PC-9 (cell line): ENCODE measurements at regions not wholly inside any gene's neighbourhood (a gene's known extent, or its start where the extent isn't known, plus 50 kb on each side); places are given as distances from the start of the nearest gene placed in this dataset.

Experiments used
- BruUV-seq: library from RNA; stranded (reverse); fragments of 400-500 nt; replicated peaks from 2 replicates; lab custom pipeline; 2021; lab: Mats Ljungman, UMichigan
- CTCF ChIA-PET: fragments of 300-600 bp; sonication (Branson Sonifier 250); formaldehyde crosslinking; loops from one replicate; lab custom pipeline; 2022; ENCODE audit warnings: antibody characterized with exemption; lab: Charles Lee
- POLR2A ChIA-PET: fragments of 300-600 bp; sonication (Branson Sonifier 250); formaldehyde crosslinking; loops from one replicate; lab custom pipeline; 2022; ENCODE audit warnings: antibody characterized with exemption; ENCODE audit not compliant: unreplicated experiment; lab: Charles Lee
- DNase-seq, 2 experiments: peaks; one replicate each; pipeline versions ENCODE4 v3.0.0 to v3.0.0-alpha.2; 2015 to 2022; ENCODE audit warnings: mixed read lengths in 1 of 2
- H2AFZ ChIP-seq: fragments of 200-600 bp; sonication (generic); 2 replicates; pipeline ENCODE4 v1.8.1; 2017; ENCODE audit warnings: antibody characterized with exemption
- H3F3A ChIP-seq: fragments of 200-600 bp; sonication (generic); 2 replicates; pipeline ENCODE4 v1.8.1; 2017; ENCODE audit warnings: antibody characterized with exemption, mild to moderate bottlenecking, low read depth; ENCODE audit not compliant: insufficient read depth
- H3K27ac ChIP-seq: fragments of 200-600 bp; sonication (generic); 2 replicates; pipeline ENCODE4 v1.6.1; 2016; ENCODE audit warnings: mixed run types
- H3K27me3 ChIP-seq: fragments of 200-600 bp; sonication (generic); 2 replicates; pipeline ENCODE4 v1.6.1; 2016; ENCODE audit warnings: low read depth, mixed run types; ENCODE audit not compliant: insufficient read depth
- H3K36me3 ChIP-seq: fragments of 200-600 bp; sonication (generic); 2 replicates; pipeline ENCODE4 v1.6.1; 2016; ENCODE audit warnings: low read depth, mixed run types
- H3K4me1 ChIP-seq: fragments of 200-600 bp; sonication (generic); replicated peaks from 2 replicates; pipeline ENCODE4 v1.6.1; 2016; ENCODE audit warnings: mixed run types; ENCODE audit not compliant: insufficient read depth
- H3K4me2 ChIP-seq: fragments of 200-600 bp; sonication (generic); 2 replicates; pipeline ENCODE4 v1.6.1; 2017; ENCODE audit warnings: mixed run types
- H3K4me3 ChIP-seq: fragments of 200-600 bp; sonication (generic); 2 replicates; pipeline ENCODE4 v1.6.1; 2016; ENCODE audit warnings: mixed run types
- H3K79me2 ChIP-seq: fragments of 200-600 bp; sonication (generic); 2 replicates; pipeline ENCODE4 v1.6.1; 2017; ENCODE audit warnings: low read depth, mixed run types
- H3K9me2 ChIP-seq: fragments of 200-600 bp; sonication (generic); 2 replicates; pipeline ENCODE4 v1.8.1; 2017; ENCODE audit warnings: mild to moderate bottlenecking; ENCODE audit not compliant: insufficient read depth
- H3K9me3 ChIP-seq: fragments of 200-600 bp; sonication (generic); 2 replicates; pipeline ENCODE4 v1.8.1; 2016; ENCODE audit warnings: low read depth; ENCODE audit not compliant: insufficient read depth
- H4K20me1 ChIP-seq: fragments of 200-600 bp; sonication (generic); 2 replicates; pipeline ENCODE4 v1.8.1; 2017; ENCODE audit not compliant: insufficient read depth
- CTCF ChIP-seq: fragments of 200-600 bp; sonication (generic); conservative IDR thresholded peaks from 2 replicates; pipeline ENCODE4 v1.6.1; 2017; ENCODE audit warnings: mixed run types, antibody characterized with exemption, mild to moderate bottlenecking, moderate library complexity
- EZH2 ChIP-seq: fragments of 200-600 bp; sonication (generic); IDR thresholded peaks from 2 replicates; pipeline ENCODE4 v1.8.0; 2017; ENCODE audit warnings: antibody characterized with exemption, low read depth
- intact Hi-C: fragments of 100-400 bp; cut with micrococcal nuclease; formaldehyde crosslinking; loops from one replicate; pipeline ENCODE4 v1.10.0; 2022; ENCODE audit not compliant: unreplicated experiment

- CTCF ChIA-PET = no interaction called here
Measured at GRCh38 chr3:68162644-68163043, 508.2 kb upstream of the SUCLG2 start.

GRCh38 chr3:68151359-68151758 lies 496.9 kb upstream of the SUCLG2 start:
- no peak for DNase-seq
- Histone ChIP-seq H3K4me2 (no peak overlapping the region), H3F3A (no peaks in the 10 kb centered on the region), H3K9me3 (no peaks in the 10 kb centered on the region), H3K4me1 (no peaks in the 10 kb centered on the region), H3K79me2 (no peaks in the 10 kb centered on the region), H4K20me1 (no peaks in the 10 kb centered on the region), H2AFZ (no peak overlapping the region), H3K27me3 (no peaks in the 10 kb centered on the region), H3K9me2 (no peaks in the 10 kb centered on the region), H3K27ac (no peak overlapping the region), H3K4me3 (no peak overlapping the region), H3K36me3 (no peaks in the 10 kb centered on the region)
- no TSS peak for BruUV-seq
- no peak for TF ChIP-seq CTCF
- intact Hi-C loops = no loop called here
- CTCF ChIA-PET = no interaction called here
- POLR2A ChIA-PET = no interaction called here

More at GRCh38 chr3:68162644-68163043, 508.2 kb upstream of the SUCLG2 start:
- Histone ChIP-seq H3K27ac (no peak overlapping the region), H3F3A (no peaks in the 10 kb centered on the region), H4K20me1 (no peaks in the 10 kb centered on the region), H3K9me2 (no peaks in the 10 kb centered on the region), H2AFZ (no peak overlapping the region), H3K9me3 (no peaks in the 10 kb centered on the region), H3K36me3 (no peaks in the 10 kb centered on the region), H3K79me2 (no peaks in the 10 kb centered on the region), H3K27me3 (no peaks in the 10 kb centered on the region; the same call in 1 of the 2 replicates), H3K4me2 (no peak overlapping the region), H3K4me1 (no peaks in the 10 kb centered on the region), H3K4me3 (no peak overlapping the region)
- POLR2A ChIA-PET = no interaction called here
- no peak for TF ChIP-seq EZH2
- TF ChIP-seq CTCF = no peak
- no peak for DNase-seq
- intact Hi-C loops = no loop called here
- BruUV-seq = no TSS peak

GRCh38 chr3:68148447-68148846 lies 494.0 kb upstream of the SUCLG2 start:
- Histone ChIP-seq H3K27ac (no peak overlapping the region), H3K27me3 (no peaks in the 10 kb centered on the region), H3K9me3 (no peaks in the 10 kb centered on the region), H3K4me2 (no peak overlapping the region), H3K9me2 (no peaks in the 10 kb centered on the region), H3F3A (no peaks in the 10 kb centered on the region), H2AFZ (no peak overlapping the region), H3K79me2 (no peaks in the 10 kb centered on the region), H3K36me3 (no peaks in the 10 kb centered on the region), H4K20me1 (no peaks in the 10 kb centered on the region), H3K4me1 (no peaks in the 10 kb centered on the region), H3K4me3 (no peak overlapping the region)
- TF ChIP-seq EZH2 (no peak), CTCF (no peak)
- intact Hi-C loops = no loop called here
- ChIA-PET POLR2A (no interaction called here), CTCF (no interaction called here)
- no peak for DNase-seq
- no TSS peak for BruUV-seq
